HL-60/S4 (cell line): ENCODE measurements at regions not wholly inside any gene's neighbourhood (a gene's known extent, or its start where the extent isn't known, plus 50 kb on each side); places are given as distances from the start of the nearest gene placed in this dataset.
"Not testable (repeated sequence)": the region's sequence is repeated elsewhere in the genome, so short reads cannot be mapped to it uniquely, and the experiment has no call there.

Experiments used
- in situ Hi-C: fragments of 300-500 bp; cut with MboI; formaldehyde crosslinking; loops from 2 replicates; pipeline ENCODE4 v1.14.3; 2022; ENCODE audit warnings: low sequenced_read_pairs

DNA sequence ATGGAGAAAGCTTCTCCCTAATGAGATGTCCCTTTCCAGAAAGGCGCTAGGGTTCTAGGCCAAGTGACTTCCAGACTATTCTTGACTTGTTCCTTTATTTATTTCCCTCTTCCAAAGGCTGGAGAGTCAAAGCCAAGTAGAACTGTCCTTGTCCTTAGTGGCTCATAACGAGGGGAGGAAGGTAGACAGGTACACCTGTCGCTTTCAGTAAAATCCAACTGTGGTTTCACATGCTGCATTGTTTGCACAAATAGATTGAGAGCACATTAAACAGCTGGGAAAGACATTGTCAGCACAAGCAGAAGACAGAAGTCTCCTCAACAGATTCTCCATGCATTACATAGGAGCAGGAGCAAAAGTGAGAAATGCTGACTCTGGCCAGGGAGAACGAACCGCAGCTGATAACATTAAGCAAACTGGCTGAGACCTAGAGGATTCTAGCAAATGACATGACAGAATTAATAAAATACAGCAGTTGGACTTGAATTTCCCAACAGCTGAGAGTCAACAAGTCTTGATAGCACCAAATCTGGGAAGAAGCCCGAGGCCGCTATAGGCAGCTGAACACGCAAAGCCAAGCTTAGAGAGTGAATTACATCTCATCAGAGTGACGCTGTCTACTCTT is 227.7 kb downstream of the TLE3 start:
- in situ Hi-C loops = no loop called here

- in situ Hi-C loops = no loop called here
These were observed 226.1 kb downstream of the TLE3 start for GRCh38 chr15:69871511-69872134.

DNA sequence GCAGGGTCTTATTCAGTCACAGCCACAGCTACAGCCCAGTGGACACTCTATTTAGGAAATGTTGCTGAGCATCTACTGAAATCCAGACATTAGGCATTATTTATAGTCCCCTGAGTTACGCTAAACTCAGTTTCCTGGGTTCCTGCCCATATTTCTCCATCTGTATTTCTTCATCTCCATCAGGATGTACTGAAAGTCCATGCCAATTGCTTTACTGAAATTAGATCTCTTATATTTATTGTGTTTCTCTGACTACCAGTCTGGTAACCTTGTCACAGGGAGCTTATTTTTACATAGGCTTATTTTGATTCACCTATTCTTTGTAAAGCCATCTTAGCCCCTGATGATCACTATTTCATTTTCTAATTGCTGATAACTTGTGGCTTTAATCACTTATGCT is 223.9 kb downstream of the TLE3 start:
- in situ Hi-C loops = no loop called here

- in situ Hi-C loops = no loop called here
These were observed 223.4 kb downstream of the TLE3 start for GRCh38 chr15:69874321-69874720.

DNA sequence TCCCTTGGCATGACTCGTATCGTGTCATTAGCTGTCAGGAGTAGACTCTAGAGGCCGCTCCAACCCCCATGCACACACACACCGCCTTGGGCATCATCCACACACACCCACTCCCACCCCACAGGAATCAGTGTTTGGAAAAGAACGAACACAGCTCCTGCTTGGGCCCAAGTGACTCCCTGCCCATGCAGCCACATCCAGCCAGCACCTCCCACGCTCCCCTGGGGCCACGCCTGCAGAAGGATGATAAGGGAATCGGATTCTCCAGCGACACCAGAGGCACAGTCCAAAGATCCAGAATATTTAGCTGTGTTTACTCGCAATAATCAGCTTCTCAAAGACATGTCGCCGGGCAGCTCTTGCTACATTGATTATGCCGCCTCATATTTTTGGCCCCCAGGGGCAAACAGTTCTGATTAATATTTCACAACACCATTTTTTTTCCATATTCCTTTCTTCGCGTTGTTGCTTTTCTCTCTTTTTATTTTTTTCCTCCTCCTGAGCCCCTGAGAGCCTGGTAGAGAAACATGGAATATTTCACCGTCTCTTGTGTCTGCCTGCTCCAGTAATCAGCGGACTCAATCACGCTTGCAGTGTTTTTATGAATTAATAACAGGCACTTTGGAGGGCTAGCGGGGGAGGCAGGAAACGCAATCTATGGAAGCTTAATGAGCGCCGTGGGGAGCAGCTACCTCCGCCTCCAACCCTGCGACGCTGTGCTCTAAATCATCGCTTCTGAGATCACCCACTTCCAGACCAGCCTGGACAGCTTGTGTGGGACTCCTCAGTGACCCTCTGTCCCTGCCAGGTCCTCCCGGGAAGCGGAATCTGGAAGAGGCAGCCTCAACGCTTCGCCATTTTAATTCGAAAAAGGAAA is 221.4 kb downstream of the TLE3 start:
- in situ Hi-C loops = no loop called here

DNA sequence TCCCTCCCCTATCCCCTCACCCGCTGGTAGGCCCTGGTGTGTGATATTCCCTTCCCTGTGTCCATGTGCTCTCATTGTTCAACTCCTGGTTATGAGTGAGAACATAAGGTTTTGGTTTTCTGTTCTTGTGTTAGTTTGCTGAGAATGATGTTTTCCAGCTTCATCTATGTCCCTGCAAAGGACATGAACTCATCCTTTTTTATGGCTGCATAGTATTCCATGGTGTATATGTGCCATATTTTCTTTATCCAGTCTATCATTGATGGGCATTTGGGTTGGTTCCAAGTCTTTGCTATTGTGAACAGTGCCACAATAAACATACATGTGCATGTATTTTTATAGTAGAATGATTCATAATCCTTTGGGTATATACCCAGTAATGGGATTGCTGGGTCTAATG is 217.8 kb downstream of the TLE3 start:
- in situ Hi-C loops = not testable (repeated sequence)

GRCh38 chr15:69880571-69881301 is 217.0 kb downstream of the TLE3 start:
- in situ Hi-C loops = no loop called here

GRCh38 chr15:69881302-69881670 is 216.4 kb downstream of the TLE3 start:
- in situ Hi-C loops = no loop called here

DNA sequence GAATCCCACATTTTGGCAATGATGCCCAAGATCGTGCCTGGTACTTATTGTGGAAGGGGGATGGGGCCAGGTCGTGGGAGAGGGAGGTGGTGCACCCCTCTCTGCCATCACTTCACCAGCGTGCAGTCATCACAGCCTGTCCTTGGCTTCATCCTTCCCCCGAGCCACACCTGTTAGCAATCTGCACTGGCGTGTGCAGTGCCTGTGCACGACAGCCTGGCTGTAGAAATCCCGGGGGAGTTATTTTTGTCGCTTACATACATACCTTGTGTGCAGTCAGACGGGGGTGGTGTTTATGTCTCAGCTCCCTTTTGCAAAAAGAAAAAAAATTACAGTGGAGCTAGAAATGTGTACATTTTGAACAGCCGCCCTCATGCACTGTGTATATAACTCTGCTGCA is 216.0 kb downstream of the TLE3 start:
- in situ Hi-C loops = no loop called here

GRCh38 chr15:69883306-69883705 is 214.4 kb downstream of the TLE3 start:
- in situ Hi-C loops = no loop called here

DNA sequence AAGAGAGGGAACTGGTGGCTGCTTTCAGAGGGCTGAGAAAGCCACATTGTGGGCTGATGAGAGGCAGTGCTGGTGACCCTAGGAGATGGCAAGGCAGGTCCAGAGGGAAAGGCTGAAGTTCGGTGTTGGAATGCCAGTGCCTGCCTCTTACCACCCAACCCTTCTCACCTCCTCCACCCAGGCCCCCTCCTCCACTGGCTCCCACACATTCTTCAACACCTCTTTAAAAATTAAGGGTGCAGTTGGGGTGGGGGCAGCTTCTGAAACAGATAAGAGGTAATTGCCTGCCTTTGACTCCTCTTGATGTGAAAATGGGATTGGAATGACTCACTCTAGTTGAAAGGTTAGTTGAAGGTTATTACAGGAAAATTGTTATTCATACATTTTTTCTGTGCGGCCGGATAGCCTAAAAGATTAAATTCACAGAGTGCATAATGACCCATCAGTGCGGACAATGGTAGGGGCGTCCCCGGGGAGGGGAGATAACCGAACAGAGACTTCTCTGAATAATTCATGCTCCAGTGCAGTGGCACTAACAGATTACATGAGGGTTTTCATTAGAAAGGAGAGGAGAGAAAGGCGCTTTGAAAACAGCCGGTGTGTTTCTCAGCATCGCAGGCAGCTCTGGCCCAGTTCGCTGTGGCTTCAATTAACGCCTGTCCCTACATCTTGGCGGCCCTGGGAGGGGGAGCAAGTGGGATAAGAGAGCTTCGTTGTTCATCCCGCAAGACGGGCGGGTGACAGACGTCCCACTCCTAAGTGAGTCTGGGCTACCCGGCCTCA is 212.4 kb downstream of the TLE3 start:
- in situ Hi-C loops = no loop called here

- in situ Hi-C loops = no loop called here
These were observed 210.7 kb downstream of the TLE3 start for GRCh38 chr15:69887009-69887408.

- in situ Hi-C loops = no loop called here
These were observed 210.2 kb downstream of the TLE3 start for GRCh38 chr15:69887553-69887952.

DNA sequence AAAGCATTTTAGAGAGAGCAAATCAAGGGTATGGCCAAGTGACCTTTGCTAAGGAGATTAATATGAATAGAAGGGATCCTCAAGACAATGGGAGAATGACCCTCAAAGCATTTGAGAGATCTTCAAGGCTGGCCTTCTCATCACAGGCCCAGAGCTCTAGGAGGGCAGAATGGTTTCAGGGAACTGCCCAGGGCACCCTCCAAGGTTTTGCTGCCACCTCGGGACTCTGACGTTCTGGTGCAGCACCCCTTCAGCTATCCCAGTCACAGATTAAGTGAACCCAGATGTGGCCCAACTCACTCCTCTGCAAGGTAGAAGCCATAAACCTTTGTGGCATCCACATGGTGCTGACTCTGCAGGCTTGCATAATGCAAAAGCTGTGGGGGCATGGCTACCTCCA is 209.3 kb downstream of the TLE3 start:
- in situ Hi-C loops = no loop called here

- in situ Hi-C loops = no loop called here
These were observed 206.6 kb downstream of the TLE3 start for GRCh38 chr15:69891070-69891536.

- in situ Hi-C loops = no loop called here
These were observed 206.1 kb downstream of the TLE3 start for GRCh38 chr15:69891606-69892005.

DNA sequence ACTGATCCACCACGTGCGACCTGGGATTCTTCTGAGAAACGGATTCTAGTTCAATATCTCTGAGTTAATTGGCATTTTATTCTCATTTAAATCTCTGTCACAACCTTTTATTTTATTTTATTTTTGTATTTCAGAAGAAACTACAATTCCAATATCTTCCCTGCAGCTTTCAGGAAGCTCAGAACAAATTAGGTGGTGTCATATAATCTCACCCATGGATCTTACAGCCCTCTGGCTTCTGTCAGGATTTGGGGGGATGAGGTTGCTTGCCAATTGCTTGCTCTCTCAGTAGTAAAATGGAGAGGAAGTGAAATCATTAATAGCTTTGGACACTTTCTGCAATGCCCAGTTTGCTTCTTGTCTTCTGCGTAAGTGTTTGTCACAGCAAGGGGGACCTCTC is 205.4 kb downstream of the TLE3 start:
- in situ Hi-C loops = no loop called here

DNA sequence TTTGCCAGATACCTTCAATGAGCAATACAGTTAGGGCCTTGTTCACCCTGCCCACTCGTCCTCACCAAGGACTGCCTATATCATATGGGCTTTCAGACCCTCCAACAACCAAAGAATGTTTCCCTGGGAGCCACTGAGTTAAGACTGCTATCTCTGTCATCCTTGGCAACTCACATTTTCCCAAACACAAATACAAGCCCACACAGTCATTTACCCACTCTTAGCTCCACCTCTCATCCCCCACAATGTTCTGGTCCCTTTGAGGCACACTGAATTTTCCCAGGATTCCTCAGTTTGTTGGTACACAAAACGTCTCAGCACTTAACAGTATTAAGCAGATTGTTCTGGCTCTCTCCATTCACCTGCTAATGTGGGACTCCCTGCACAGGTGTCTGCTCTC is 204.6 kb downstream of the TLE3 start:
- in situ Hi-C loops = no loop called here

DNA sequence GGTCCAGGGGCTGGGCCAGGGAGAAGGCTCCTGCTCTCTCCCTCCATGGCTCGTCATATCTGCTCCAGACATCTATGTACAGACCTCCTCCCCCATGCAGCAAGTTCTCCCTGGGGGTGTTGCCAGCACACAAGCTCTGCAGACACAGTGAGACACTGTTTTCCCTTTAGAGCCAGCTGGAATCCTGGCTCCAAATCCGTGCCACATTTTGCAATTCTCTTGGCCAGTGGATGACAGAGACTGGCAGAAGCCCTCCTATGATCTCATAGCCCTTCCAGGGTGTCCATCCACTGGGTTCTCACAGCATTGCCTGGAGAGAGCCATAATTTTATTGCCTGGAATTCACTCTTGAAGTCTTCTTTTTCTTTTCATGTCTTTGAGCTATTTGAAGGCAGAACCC is 203.9 kb downstream of the TLE3 start:
- in situ Hi-C loops = no loop called here

GRCh38 chr15:69895202-69895601 is 202.5 kb downstream of the TLE3 start:
- in situ Hi-C loops = no loop called here

DNA sequence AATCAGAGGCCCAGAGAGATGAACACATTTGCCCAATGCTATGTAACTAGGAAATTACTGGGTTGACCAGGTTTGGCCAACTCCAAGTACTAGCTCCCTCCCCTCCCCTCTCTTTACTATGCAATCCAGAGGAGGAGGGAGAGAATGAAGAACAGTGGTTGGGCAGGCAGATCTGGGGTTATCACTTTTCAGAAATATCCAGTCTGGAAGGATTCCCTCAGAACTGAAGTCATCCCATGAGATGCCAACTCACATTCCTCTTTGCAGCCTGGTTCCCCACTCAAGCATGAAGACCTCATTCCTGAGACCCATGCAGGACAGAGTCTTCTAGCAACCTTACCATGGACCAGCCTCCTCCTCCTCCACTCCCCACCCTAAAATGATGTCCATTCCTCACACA is 201.1 kb downstream of the TLE3 start:
- in situ Hi-C loops = no loop called here
